Nephron (organoid): ENCODE measurements at regions not wholly inside any gene's neighbourhood (a gene's known extent, or its start where the extent isn't known, plus 50 kb on each side); places are given as distances from the start of the nearest gene placed in this dataset.
A peak's percentile ranks its signal among the peaks of the same experiment; 100 is the strongest.

Source experiments
- H3K27ac Mint-ChIP-seq, 3 experiments: 2 replicates each; pipeline ENCODE4 v1.8.0; 2020; ENCODE audit warnings: mixed read lengths in 3 of 3, mild to moderate bottlenecking in 2 of 3, moderate library complexity in 1 of 3
- H3K27me3 Mint-ChIP-seq: 2 replicates; pipeline ENCODE4 v1.8.0; 2021; ENCODE audit warnings: low read depth, mild to moderate bottlenecking, moderate library complexity, mixed read lengths
- H3K36me3 Mint-ChIP-seq: 2 replicates; pipeline ENCODE4 v1.8.0; 2020; ENCODE audit warnings: low read depth, mixed read lengths
- H3K4me1 Mint-ChIP-seq: 2 replicates; pipeline ENCODE4 v1.8.0; 2020; ENCODE audit warnings: mixed read lengths
- H3K4me3 Mint-ChIP-seq, 3 experiments: 2 replicates each; pipeline ENCODE4 v1.8.0; 2020; ENCODE audit warnings: mild to moderate bottlenecking in 3 of 3, mixed read lengths in 3 of 3, moderate library complexity in 2 of 3
- H3K9me3 Mint-ChIP-seq: 2 replicates; pipeline ENCODE4 v1.8.0; 2020; ENCODE audit warnings: mixed read lengths
- TF ChIP-seq, protein P1 (sequence below), 3 experiments: fragments of 200-600 bp; sonication (generic); IDR thresholded peaks; one replicate each; pipeline ENCODE4 v1.5.0; 2021; ENCODE audit warnings: antibody characterized with exemption in 3 of 3; ENCODE audit not compliant: unreplicated experiment in 3 of 3

- Mint-ChIP-seq H3K27ac (peak overlapping the region; percentile 71 to 94 (median 83)), H3K9me3 (no peaks in the 10 kb centered on the region), H3K27me3 (peaks cover 69% of the 10 kb centered on the region), H3K36me3 (no peaks in the 10 kb centered on the region), H3K4me1 (peaks cover 39% of the 10 kb centered on the region), H3K4me3 (peak overlapping the region; percentile 82 to 90 (median 88))
- TF ChIP-seq, protein P1, sequence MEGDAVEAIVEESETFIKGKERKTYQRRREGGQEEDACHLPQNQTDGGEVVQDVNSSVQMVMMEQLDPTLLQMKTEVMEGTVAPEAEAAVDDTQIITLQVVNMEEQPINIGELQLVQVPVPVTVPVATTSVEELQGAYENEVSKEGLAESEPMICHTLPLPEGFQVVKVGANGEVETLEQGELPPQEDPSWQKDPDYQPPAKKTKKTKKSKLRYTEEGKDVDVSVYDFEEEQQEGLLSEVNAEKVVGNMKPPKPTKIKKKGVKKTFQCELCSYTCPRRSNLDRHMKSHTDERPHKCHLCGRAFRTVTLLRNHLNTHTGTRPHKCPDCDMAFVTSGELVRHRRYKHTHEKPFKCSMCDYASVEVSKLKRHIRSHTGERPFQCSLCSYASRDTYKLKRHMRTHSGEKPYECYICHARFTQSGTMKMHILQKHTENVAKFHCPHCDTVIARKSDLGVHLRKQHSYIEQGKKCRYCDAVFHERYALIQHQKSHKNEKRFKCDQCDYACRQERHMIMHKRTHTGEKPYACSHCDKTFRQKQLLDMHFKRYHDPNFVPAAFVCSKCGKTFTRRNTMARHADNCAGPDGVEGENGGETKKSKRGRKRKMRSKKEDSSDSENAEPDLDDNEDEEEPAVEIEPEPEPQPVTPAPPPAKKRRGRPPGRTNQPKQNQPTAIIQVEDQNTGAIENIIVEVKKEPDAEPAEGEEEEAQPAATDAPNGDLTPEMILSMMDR (IDR thresholded peaks at IDR 0.05; ENCODE audit: unreplicated experiment in 3 of 3), result peak; percentile 89 to 95 (median 92)
Observed at GRCh38 chr2:176638167-176639015, 369.1 kb downstream of the MTX2 start.

GRCh38 chr2:176639016-176639343 is 369.7 kb downstream of the MTX2 start:
- peak overlapping the region; percentile 46 to 62 (median 55) for H3K27ac Mint-ChIP-seq
- no peaks in the 10 kb centered on the region for H3K9me3 Mint-ChIP-seq

GRCh38 chr2:176639671-176640070 is 370.4 kb downstream of the MTX2 start:
- peak overlapping the region; percentile 49 to 76 (median 60) for H3K4me3 Mint-ChIP-seq
- peak overlapping the region; percentile 46 to 61 (median 55) for H3K27ac Mint-ChIP-seq

More at GRCh38 chr2:176639016-176639343, 369.7 kb downstream of the MTX2 start:
- Mint-ChIP-seq H3K4me1 (peaks cover 37% of the 10 kb centered on the region), H3K36me3 (no peaks in the 10 kb centered on the region), H3K27me3 (peaks cover 69% of the 10 kb centered on the region), H3K4me3 (peak overlapping the region; percentile 49 to 76 (median 53))
- TF ChIP-seq, protein P1 (IDR thresholded peaks at IDR 0.05; ENCODE audit: unreplicated experiment in 3 of 3), result no peak

GRCh38 chr2:176641436-176641835 is 372.2 kb downstream of the MTX2 start:
- Mint-ChIP-seq H3K27me3 (peaks cover 83% of the 10 kb centered on the region), H3K4me3 (no peak overlapping the region), H3K9me3 (no peaks in the 10 kb centered on the region), H3K27ac (peak overlapping the region in 1 of 3 experiments; percentile 25), H3K4me1 (peaks cover 27% of the 10 kb centered on the region), H3K36me3 (no peaks in the 10 kb centered on the region)
- TF ChIP-seq, protein P1 (IDR thresholded peaks at IDR 0.05; ENCODE audit: unreplicated experiment in 3 of 3), result no peak

More at GRCh38 chr2:176639671-176640070, 370.4 kb downstream of the MTX2 start:
- TF ChIP-seq, protein P1 (IDR thresholded peaks at IDR 0.05; ENCODE audit: unreplicated experiment in 3 of 3), result no peak
- Mint-ChIP-seq H3K36me3 (no peaks in the 10 kb centered on the region), H3K9me3 (no peaks in the 10 kb centered on the region), H3K4me1 (peaks cover 32% of the 10 kb centered on the region), H3K27me3 (peaks cover 75% of the 10 kb centered on the region)

DNA sequence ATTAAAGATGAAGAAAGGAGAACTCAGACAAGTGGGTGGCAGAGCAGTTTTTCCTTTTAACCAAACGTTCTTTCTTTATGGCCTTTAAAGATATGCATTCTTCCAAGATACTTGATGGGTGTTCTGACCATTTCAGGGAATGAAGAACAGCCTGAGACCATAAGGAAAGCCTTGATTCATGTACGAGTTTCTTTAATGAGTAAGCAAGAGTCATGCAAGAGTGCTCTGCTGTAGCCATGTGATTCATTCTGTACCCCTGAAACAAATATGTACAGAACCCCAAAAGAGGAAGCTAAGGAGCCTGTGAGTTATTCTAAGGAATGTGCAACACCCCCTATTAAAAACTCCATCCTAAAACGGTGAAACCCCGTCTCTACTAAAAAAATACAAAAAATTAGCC is 372.8 kb downstream of the MTX2 start:
- Mint-ChIP-seq H3K27ac (peak overlapping the region in 1 of 3 experiments; percentile 25), H3K4me3 (no peak overlapping the region), H3K27me3 (peaks cover 83% of the 10 kb centered on the region), H3K4me1 (peaks cover 24% of the 10 kb centered on the region), H3K9me3 (no peaks in the 10 kb centered on the region), H3K36me3 (no peaks in the 10 kb centered on the region)
- TF ChIP-seq, protein P1 (IDR thresholded peaks at IDR 0.05; ENCODE audit: unreplicated experiment in 3 of 3), result no peak
